ENCODE measurements at regions not wholly inside any gene's neighbourhood (a gene's known extent, or its start where the extent isn't known, plus 50 kb on each side); places are given as distances from the start of the nearest gene placed in this dataset.

DNA sequence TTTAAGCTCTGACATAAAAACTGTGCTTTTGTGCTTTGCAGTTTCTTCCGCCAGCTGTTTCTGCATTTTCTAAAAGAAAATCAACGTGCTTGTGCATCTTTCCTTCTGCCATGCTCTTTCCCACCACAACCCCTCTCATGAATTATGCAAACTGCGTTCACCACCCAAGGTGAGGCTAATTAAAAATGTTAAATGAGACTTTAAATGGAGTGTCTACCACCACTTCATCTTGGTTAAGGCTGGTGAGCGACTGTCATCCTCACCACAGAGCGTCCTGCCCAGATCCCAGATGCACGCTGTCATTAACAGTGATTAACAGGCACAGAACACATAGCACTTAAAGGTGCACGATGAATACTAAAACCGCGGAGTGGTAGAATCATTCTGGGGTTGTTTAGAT lies 250.5 kb upstream of the RAB6C start:
- Histone ChIP-seq H3K27me3 (ENCODE audit: control insufficient read depth in 2 of 2, insufficient read depth in 2 of 2, low read length in 2 of 2) (peaks cover 0 to 14% of the 10 kb centered on the region in 2 experiments; a peak in 3 of 5 replicates), H3K27ac (ENCODE audit: extremely low read depth, low read depth, low read length) (no peak overlapping the region), H2AFZ (ENCODE audit: low read depth, low read length) (no peak overlapping the region), H4K20me1 (replicated peaks; ENCODE audit: control insufficient read depth, insufficient read depth, low read length) (no peaks in the 10 kb centered on the region), H3K9me1 (ENCODE audit: control insufficient read depth, insufficient read depth, low read length) (peaks cover 3% of the 10 kb centered on the region), H3K36me3 (ENCODE audit: control insufficient read depth, insufficient read depth, low read length) (no peaks in the 10 kb centered on the region), H3K4me3 (no peak overlapping the region), H3K9ac (ENCODE audit: insufficient read depth in 1 of 2, low read depth in 2 of 2, low read length in 2 of 2) (no peak overlapping the region), H3K79me2 (ENCODE audit: control insufficient read depth, insufficient read depth, low read length) (no peaks in the 10 kb centered on the region), H3K4me2 (ENCODE audit: insufficient read depth, low read length) (no peak overlapping the region), H3K9me3 (replicated peaks; ENCODE audit: control insufficient read depth, insufficient read depth, low read depth, low read length) (no peaks in the 10 kb centered on the region), H3K4me1 (replicated peaks in 1 of 2; ENCODE audit: control insufficient read depth in 2 of 2, insufficient read depth in 2 of 2, low read length in 2 of 2) (no peaks in the 10 kb centered on the region)
- TF ChIP-seq, protein P1, sequence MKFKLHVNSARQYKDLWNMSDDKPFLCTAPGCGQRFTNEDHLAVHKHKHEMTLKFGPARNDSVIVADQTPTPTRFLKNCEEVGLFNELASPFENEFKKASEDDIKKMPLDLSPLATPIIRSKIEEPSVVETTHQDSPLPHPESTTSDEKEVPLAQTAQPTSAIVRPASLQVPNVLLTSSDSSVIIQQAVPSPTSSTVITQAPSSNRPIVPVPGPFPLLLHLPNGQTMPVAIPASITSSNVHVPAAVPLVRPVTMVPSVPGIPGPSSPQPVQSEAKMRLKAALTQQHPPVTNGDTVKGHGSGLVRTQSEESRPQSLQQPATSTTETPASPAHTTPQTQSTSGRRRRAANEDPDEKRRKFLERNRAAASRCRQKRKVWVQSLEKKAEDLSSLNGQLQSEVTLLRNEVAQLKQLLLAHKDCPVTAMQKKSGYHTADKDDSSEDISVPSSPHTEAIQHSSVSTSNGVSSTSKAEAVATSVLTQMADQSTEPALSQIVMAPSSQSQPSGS (CRISPR knock-in tag; IDR thresholded peaks at IDR 0.05): no peak
- TF ChIP-seq RFX1 (IDR thresholded peaks at IDR 0.05) (no peak), SMAD1 (IDR thresholded peaks at IDR 0.05; ENCODE audit: low read depth, low read length, partially characterized antibody) (no peak), TCFL5 (CRISPR knock-in tag; conservative IDR thresholded peaks at IDR 0.05) (no peak), CREBBP (IDR thresholded peaks at IDR 0.05; ENCODE audit: low read depth, low read length) (no peak), CTBP1 (IDR thresholded peaks at IDR 0.05; ENCODE audit: borderline replicate concordance) (no peak), ZSCAN29 (IDR thresholded peaks at IDR 0.05) (no peak), HNRNPLL (IDR thresholded peaks at IDR 0.05; ENCODE audit: low read depth, low read length, poor library complexity, severe bottlenecking) (no peak), PPARD (CRISPR knock-in tag; IDR thresholded peaks at IDR 0.05) (no peak), MTF1 (CRISPR knock-in tag; IDR thresholded peaks at IDR 0.05; ENCODE audit: borderline replicate concordance) (no peak), MXI1 (IDR thresholded peaks at IDR 0.05; ENCODE audit: low read depth, low read length) (no peak), STAT5B (CRISPR knock-in tag; IDR thresholded peaks at IDR 0.05) (no peak), ZNF124 (CRISPR knock-in tag; IDR thresholded peaks at IDR 0.05) (no peak), PURB (CRISPR knock-in tag; IDR thresholded peaks at IDR 0.05; ENCODE audit: low read depth) (no peak), FOXJ3 (CRISPR knock-in tag; IDR thresholded peaks at IDR 0.05) (no peak)
- TF ChIP-seq, protein P2, sequence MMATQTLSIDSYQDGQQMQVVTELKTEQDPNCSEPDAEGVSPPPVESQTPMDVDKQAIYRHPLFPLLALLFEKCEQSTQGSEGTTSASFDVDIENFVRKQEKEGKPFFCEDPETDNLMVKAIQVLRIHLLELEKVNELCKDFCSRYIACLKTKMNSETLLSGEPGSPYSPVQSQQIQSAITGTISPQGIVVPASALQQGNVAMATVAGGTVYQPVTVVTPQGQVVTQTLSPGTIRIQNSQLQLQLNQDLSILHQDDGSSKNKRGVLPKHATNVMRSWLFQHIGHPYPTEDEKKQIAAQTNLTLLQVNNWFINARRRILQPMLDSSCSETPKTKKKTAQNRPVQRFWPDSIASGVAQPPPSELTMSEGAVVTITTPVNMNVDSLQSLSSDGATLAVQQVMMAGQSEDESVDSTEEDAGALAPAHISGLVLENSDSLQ (IDR thresholded peaks at IDR 0.05): no peak
- TF ChIP-seq, protein P3, sequence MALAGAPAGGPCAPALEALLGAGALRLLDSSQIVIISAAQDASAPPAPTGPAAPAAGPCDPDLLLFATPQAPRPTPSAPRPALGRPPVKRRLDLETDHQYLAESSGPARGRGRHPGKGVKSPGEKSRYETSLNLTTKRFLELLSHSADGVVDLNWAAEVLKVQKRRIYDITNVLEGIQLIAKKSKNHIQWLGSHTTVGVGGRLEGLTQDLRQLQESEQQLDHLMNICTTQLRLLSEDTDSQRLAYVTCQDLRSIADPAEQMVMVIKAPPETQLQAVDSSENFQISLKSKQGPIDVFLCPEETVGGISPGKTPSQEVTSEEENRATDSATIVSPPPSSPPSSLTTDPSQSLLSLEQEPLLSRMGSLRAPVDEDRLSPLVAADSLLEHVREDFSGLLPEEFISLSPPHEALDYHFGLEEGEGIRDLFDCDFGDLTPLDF (CRISPR knock-in tag; IDR thresholded peaks at IDR 0.05): no peak
- TF ChIP-seq, protein P4, sequence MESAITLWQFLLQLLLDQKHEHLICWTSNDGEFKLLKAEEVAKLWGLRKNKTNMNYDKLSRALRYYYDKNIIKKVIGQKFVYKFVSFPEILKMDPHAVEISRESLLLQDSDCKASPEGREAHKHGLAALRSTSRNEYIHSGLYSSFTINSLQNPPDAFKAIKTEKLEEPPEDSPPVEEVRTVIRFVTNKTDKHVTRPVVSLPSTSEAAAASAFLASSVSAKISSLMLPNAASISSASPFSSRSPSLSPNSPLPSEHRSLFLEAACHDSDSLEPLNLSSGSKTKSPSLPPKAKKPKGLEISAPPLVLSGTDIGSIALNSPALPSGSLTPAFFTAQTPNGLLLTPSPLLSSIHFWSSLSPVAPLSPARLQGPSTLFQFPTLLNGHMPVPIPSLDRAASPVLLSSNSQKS (CRISPR knock-in tag; IDR thresholded peaks at IDR 0.05): no peak
- intact Hi-C loops (cut with micrococcal nuclease) (no loop called here), in situ Hi-C loops (cut with MboI) (no loop called here)
- WGBS (ENCODE audit: insufficient coverage, low coverage, missing lambda C conversion rate): under 1% methylated on average over 9 of the region's 9 CpGs
- BruUV-seq (replicated peaks): no TSS peak
- POLR2A ChIA-PET: no interaction called here
- ATAC-seq (no peak), DNase-seq (ENCODE audit: extremely low read depth in 1 of 4, low spot score in 3 of 4) (no peak), FAIRE-seq (no peak)
- CTCF ChIA-PET (ENCODE audit: low intra/inter-chr PET ratio): no interaction called here
